KBM-7 (cell line): ENCODE measurements at regions not wholly inside any gene's neighbourhood (a gene's known extent, or its start where the extent isn't known, plus 50 kb on each side); places are given as distances from the start of the nearest gene placed in this dataset.

Source experiments
- DNase-seq: peaks from one replicate; pipeline ENCODE4 v3.0.0-alpha.2; 2015
- in situ Hi-C: fragments of 300-500 bp; cut with MboI; formaldehyde crosslinking; loops from 2 replicates; pipeline ENCODE4 v1.14.3; 2020; ENCODE audit warnings: low sequenced_read_pairs, low pct_unique_long_range_greater_than_20kb, mixed read lengths

- in situ Hi-C loops, result no loop called here
- DNase-seq, result no peak
These were observed 2284.5 kb downstream of the LRRC4C start for GRCh38 chr11:39174965-39175364.

- DNase-seq, result no peak
- in situ Hi-C loops, result no loop called here
These were observed 2285.3 kb downstream of the LRRC4C start for GRCh38 chr11:39174196-39174595.

- no peak for DNase-seq
- in situ Hi-C loops, result no loop called here
These were observed 2294.4 kb downstream of the LRRC4C start for GRCh38 chr11:39165021-39165420.

GRCh38 chr11:39149214-39149613 lies 2310.2 kb downstream of the LRRC4C start:
- no peak for DNase-seq
- in situ Hi-C loops, result no loop called here

GRCh38 chr11:39145346-39145745 lies 2314.1 kb downstream of the LRRC4C start:
- in situ Hi-C loops, result no loop called here
- DNase-seq, result no peak

DNA sequence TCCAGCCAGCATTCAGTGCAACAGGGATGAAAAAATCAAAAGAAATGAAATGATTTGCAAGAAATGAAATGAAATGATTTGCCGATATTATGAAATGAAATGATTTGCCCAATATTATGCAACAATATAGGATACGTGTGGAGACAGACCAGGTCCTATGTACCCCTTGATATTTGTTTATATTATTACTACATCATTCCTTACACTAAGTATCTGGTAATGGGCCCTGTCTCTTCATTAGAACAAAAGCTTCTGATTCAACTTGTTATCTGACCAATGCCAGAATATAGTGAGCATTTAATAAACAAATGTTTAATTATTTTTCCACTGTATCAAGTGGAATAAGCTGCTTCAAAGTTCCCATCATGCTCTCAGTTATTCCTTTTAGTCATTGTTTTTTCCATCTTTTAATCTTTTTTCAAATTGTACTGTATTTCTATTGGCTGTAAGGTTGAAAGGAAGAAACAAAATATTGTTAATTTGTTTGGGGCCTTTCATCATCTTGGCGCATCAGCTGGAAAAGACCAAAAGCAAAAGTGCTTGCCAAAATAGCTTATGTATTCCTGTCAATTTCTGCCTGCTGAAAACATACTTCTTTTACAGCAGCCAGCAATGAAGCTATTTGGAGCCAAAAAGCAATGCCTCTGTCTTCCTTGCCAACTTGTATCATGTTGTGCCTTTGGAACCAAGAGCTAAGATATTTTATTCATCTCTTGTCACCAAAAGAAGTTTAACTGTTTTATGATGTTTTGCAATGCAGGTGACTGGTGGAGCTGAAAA lies 2314.9 kb downstream of the LRRC4C start:
- in situ Hi-C loops, result no loop called here
- DNase-seq, result no peak

DNA sequence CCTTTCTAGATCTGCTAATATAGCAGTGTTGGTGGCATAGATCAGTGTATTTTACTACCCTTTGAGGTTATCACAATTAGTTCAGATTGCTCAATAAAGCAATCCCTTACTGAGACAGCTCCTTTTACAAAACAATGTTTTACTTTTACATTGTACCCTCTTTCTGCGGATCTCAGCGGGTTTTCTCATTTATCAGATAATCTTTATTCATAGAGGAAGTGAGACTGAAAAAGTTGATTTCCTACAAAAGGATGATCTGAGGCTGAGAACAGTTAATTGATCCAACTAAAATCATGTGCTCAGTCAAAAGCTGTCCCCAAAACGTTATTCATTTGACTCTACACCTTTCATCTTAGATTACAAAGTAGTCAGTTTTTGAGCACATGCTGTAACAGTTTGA lies 2319.9 kb downstream of the LRRC4C start:
- DNase-seq, result no peak
- in situ Hi-C loops, result no loop called here

GRCh38 chr11:39120890-39121289 lies 2338.6 kb downstream of the LRRC4C start:
- no peak for DNase-seq
- in situ Hi-C loops, result no loop called here

- no peak for DNase-seq
- in situ Hi-C loops, result no loop called here
These were observed 2345.8 kb downstream of the LRRC4C start for GRCh38 chr11:39113606-39114005.

DNA sequence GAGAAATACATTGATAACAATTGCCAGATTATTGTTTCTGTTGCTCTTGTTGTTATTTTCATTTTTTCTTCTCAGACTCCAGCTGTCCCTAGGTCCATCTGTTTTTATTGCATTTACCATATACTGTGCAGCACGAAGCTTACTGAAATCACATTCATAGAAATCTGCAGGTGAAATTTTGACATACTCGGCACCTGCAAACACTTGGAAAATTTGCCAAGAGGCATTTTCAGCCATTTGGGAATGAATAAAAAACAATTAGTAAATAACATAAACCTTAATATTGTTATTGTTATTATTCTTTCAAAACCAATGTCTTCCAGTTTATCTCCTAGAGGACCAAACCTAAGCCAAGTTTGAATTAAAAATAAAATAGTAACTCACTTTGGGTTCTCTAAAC lies 2357.2 kb downstream of the LRRC4C start:
- in situ Hi-C loops, result no loop called here
- no peak for DNase-seq

GRCh38 chr11:39078465-39078864 lies 2381.0 kb downstream of the LRRC4C start:
- in situ Hi-C loops, result no loop called here
- DNase-seq, result no peak

- no peak for DNase-seq
- in situ Hi-C loops, result no loop called here
These were observed 2421.8 kb downstream of the LRRC4C start for GRCh38 chr11:39037611-39038010.

DNA sequence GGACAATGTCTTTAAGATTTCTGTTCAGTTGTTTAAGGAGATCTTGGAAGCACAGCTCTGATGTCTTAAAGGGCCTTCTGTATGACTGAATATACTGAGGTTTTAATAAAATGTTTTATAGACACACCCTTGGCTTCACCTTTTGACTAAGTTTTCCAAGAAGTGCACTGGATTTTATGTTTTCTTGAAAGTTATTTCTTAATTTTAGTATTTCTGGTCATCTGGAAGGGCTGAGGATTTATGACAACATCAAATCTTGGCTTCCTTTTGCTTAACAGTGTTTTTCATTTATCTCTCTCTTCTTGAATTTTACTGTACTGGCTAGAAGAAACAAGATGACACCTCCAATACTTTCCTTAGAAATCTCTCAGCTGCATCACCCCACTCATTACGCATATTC lies 2423.4 kb downstream of the LRRC4C start:
- DNase-seq, result no peak
- in situ Hi-C loops, result no loop called here

DNA sequence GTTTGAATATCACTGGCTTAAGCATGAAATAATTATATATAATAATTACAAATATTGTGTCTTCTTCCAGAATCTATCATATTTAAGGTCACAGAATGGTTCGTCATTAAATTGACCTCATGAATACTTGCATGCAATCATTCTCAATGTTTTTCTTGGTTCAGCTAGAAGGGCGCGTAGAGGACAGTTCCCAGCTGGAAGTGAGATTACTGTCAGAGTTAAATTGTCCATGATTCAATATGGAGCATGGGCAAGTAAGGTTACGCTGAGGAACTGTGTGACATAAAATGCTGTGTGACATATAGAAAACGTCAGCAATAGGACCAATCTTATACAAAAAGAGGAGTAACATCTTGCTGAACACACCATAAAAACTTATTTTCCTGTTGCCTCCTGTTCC lies 2423.5 kb upstream of the RAG2 start:
- in situ Hi-C loops, result no loop called here
- no peak for DNase-seq

GRCh38 chr11:39011797-39012196 lies 2413.8 kb upstream of the RAG2 start:
- no peak for DNase-seq
- in situ Hi-C loops, result no loop called here

GRCh38 chr11:38990841-38991240 lies 2392.8 kb upstream of the RAG2 start:
- in situ Hi-C loops, result no loop called here

DNA sequence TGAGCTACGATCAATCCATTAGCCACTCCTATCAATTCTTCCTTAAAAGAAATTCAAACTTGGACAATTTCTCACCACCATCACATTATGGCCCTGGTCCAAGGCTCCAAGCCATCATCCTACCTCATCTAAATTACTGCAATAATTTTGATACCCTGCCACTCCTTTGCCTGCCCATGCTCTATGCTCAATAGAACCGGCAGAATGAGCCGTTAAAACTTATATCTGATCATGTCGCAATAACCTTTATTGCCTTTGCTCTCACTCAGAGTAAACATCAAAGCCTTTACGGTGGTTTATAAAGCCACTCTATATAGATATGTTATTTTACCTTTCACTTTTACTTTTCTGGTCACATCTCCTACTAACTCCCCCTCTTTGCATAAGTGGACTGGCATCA lies 2392.1 kb upstream of the RAG2 start:
- no peak for DNase-seq
- in situ Hi-C loops, result no loop called here

More at GRCh38 chr11:38990841-38991240, 2392.8 kb upstream of the RAG2 start:
- no peak for DNase-seq

DNA sequence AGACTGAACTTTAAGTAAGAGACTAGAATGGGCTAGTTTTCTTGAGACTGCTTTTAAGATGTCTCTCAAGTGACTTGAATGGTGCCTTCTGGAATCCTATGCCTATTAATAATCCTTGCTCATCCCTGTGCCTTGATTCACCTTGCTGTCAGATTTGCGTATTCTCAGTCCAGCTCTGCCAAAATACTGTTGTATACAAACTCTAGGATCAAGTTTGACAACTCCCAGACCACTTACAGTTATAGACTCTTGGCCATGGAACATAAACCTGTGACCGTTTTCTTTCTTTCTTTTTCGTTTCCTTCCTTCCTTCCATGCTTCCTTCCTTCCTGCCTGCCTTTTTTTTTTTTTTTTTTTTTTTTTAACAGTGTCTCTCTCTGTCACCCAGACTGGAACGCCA lies 2390.9 kb upstream of the RAG2 start:
- no peak for DNase-seq
- in situ Hi-C loops, result no loop called here

GRCh38 chr11:38972220-38972619 lies 2374.2 kb upstream of the RAG2 start:
- in situ Hi-C loops, result no loop called here
- no peak for DNase-seq

DNA sequence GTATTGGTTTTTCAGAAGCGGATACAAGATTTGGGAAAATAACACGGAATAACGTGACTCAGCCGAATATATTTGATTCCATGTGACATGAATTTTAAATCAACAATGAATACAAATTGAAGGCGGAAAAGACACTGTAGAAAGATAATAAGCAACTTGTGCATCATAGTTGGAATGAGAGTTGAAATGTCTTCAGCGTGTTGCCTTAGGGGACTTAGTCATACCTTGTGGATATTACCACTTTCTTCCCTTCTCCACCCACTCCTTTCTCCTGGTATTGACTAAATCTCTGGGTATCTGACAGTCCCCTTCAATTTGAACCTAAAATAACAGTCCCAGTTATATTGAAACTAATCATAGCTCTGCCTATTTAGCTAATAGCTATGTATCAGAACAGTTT lies 2373.1 kb upstream of the RAG2 start:
- in situ Hi-C loops, result no loop called here

DNA sequence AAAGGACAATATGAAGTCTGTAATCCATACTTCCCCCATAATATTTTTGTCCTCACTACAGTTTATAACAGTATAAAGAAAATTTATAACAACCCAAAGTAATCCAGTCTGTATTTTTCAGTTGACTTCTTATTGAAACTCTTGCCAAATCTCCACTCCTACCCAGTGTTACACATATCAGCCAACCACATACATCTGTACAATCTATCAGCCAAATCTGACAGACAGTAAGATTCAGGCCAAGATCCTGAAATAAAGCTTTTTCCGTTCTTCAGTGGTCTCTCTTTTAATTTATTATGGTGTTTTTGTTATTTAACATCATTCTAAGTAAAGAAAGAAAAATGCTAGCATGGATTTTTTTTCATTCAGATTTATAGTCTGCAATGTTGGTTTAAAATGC lies 2370.9 kb upstream of the RAG2 start:
- no peak for DNase-seq
- in situ Hi-C loops, result no loop called here

More for the DNA sequence above, 2373.1 kb upstream of the RAG2 start:
- no peak for DNase-seq
